COR-L47 (cell line): ENCODE measurements at regions not wholly inside any gene's neighbourhood (a gene's known extent, or its start where the extent isn't known, plus 50 kb on each side); places are given as distances from the start of the nearest gene placed in this dataset.

Source experiments
- DNase-seq: peaks from one replicate; lab custom pipeline; 2025; lab: John Stamatoyannopoulos, UW

DNA sequence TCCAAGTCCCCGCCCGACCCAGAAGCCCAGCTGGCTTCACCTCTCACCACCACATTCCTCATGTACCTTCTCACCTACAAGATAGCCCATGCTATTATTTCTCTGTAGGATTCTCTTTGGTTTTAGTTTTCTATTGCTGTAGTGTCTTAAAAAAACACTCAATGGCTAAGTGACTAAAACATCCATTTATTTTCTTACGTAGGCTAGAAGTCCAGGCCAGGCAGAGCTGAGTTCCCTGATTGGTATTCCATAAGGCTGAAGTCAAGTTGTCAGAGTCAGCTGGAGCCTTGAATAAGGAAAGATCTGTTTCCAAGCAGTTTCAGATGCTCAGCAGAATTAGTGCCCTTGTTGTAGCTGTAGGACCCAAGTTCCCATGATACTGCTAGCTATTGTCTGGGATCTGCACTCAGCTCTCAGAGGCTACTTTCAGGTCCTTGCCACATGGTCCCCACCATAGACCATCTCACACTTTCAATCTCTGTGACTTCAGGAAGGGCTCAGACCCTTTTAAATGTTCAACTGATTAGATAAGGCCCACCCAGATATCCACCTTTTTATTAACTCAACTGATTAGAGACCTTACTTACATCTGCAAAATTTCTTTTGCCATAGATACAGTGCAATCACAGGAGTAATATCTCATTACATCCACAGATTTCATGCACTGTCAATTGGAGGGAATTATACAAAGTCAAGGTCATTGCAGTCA, 371.0 kb downstream of the TGFB2 start:
- DNase-seq = no peak

DNA sequence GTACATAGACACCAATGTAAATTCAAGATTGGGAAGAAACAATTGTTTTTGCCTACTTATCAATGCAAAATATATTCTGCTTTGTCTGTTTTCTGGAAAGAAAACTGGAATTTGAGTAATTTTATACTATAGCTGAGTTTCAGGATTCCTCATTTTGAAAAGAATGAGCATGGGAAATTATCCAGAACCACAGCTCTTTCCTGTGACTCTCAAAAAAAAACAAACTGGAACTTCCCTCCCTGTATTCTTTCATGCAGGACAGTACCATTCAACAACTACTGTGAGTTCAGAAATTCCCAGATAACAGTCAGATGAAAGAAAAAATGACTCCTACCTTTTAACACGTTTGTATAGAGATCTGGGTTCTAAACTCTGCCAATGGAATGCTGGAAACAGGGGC, 372.4 kb downstream of the TGFB2 start:
- no peak for DNase-seq

DNA sequence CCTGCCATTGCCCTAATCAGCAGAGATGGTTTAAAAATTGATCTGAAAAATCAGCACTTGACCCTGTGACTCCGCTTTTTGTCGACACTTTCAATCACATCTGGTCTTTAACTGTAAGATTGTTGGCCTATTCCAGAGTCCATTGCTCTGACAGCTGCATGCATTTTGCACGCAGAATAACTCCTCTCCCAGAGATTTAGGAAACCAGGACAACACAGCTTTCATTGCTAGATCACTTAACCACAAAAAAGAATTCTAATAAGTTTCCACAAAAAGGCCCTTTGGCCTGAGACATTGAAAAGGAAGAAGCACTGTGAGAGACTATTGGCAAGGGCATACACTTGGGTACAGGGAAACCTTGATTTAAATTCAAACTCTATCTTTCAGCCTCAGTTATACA, 373.1 kb downstream of the TGFB2 start:
- DNase-seq = no peak

DNA sequence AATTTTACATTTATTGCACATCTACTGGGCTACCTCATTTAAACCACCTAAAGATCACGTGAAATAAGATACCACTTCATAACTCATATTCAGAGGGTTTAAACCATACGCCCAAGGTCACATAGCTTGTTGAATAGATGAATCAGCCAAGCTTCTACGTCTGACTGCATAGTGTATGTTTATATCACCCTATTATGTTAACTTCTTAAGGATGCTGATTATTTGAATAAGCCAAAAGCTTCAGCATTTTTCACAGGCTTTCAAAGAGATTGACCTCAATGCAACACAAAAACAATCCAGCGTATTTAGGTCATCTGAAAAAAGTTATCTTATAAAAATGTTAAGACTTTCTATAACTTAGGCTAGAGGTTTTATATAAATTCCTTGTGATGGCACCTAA, 373.8 kb downstream of the TGFB2 start:
- DNase-seq = no peak

DNA sequence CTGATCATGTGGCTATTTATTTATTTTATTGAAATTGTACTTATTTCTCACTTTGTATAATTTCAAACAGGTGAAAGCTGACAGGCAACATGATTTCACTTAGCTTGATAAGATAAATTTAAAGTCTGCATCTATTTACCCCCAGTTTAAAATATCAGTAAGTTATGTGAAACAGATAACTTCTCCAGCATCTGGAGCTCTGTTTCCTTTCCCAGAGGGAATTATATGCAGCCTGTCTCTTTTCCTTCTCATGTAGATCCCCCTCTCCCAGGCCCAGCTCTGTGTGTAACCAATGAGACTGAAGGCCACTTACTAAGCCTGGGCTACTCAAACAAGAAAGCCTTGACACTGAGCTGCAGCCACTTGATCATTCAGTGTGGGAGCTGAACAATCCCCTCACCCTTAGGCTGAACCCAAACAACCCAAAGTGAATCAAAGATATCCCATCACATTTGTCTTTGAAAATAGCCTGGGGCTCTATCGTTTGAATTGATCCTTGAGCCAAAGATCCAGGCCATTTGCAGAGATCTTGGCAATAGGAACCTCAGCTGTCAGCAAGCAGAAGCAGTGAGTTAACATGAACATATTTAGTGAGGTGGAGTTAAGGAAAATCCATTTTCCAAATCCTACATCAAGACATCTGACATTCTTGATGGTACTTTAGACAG, 383.9 kb downstream of the TGFB2 start:
- DNase-seq = no peak

DNA sequence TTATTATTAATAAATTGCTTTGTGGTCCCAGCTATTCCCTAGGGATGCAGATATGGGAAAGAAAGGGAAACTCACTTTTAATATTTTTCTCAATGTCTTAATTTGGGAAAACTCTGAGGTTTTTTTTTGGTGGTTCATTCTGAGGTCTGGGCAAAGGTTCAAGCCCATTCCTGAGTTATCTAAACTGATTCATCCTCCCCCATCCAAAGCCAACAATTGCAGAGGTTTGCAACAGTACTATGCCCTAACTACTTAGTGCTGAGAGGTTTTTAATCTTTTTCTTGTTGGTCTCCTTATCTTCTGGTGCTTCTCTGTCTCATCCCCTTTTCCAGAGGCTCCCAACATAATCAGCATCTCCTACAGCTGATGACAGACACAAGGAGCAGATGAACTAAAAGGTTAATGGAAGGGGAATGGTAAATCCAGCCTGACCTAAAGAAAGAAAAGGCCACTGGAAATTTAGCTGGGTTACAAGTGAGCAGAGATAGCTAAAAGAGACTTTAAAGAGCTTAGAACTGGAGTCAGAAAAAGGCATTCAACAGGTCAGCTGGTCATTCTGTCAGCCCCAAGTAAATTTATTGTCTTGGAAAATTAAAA, 390.4 kb downstream of the TGFB2 start:
- DNase-seq = no peak

DNA sequence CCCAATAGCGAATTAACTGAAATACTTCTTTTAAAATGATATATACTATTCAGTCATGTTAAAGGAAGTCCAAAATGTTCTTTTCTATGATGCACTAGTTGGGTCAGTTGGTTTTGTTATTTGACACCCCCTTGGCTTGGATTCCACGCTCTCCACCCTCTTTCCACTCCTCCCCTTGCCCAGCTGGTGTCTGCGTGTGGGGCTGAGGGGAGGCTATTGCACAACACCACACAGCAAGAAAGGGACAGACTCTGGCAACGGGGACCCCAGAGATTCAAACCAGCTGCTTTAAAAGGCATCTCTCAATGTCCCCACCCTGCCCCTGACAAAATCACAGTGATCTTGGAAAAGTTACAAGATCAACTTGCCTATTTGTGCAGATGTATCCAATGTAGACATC, 394.3 kb downstream of the TGFB2 start:
- no peak for DNase-seq

DNA sequence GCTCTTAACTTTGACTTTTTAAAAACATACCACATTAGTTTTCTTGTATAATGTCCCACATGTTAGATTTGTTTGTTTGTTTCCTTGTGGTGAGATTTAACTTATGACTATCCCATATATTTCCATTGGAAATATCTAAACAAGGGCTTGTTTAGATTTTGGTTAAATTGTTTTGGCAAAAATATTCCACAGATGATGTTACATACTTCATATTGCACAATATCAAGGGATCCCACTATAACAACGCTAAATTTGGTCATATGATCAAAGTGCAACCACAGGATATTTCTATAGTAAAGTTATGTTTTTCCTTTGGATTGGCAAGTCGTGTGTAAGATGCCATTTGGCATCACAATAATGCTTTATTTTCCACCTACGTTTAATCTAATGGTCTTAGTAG, 396.7 kb downstream of the TGFB2 start:
- no peak for DNase-seq

DNA sequence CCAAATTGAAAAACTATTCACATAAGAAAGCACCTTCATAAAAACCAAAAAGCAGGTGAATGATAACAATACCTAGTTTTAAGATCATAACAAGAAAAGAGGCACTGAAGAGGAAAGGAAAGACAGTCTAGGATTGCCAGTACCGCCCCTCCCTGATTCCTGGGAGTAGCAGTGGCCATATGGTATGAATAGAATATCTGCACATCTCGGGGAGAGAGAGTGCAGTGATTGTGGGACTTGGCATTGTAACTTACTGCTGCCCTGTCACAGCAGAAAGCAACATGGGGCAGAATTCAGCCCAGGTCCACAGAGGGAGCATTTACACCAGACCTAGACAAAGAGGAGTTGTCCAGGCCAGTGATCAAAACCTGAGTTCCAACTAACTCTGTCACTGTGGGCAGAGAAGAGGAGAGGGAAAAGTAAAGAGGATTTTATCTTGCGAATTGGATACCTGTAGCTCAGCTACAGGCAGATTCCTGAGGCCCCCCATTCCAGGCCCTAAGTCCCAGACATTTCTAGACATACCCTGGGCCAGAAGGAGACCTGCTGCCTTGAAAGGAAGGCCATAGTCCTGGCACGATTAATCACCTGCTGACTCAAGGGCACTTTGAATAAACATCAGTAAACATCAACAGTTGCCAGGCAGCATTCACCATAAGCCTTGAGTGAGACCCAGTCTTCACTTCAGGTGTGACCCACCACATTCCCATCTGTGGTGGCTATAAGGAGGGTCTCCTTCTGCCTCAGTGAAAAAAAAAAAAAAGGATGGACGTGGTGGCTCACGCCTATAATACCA, 397.5 kb downstream of the TGFB2 start:
- no peak for DNase-seq

DNA sequence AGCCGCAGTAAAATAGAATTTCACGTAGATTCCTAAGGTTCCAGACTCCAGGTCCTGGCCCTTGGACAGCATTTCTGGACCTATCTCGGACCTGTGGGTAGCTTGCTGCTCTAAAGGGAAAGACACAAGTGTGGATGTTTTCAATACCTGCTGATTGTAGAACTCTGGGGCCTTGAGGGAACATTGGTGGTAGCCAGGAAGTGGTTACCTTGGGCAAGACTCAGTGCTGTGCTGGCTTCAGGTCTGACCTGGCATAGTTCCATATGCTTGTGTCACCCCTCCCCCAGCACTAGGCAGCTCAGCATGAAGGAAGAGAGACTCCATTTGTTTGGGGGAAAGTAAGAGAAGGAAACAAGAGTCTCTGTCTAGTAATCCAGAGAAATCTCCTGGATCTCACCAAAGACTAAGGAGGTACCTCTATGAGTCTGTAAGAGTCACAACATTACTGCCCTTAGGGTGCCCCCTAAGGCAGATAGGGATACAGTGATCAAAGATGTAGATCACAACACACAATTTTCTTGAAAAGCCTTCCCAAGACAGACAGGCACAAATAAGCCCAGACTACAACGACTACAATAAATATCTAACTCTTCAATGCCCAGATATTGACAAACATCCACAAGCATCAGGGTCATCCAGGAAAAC, 398.8 kb downstream of the TGFB2 start:
- DNase-seq = no peak

DNA sequence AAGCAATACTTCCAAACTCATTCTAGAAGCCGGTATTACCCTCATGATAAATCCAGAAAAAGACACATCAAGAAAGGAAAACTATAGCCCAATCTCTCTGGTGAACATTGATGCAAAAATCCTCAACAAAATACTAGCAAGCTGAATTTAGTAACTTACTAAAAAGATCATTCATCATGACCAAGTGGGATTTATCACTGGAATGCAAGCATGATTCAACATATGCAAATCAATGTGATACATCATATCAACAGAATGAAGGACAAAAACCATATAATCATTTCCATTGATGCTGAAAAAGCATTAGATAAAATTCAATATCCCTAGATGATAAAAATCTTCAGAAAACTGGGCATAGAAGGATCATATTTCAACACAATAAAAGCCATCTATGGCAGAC, 402.9 kb downstream of the TGFB2 start:
- DNase-seq = no peak

DNA sequence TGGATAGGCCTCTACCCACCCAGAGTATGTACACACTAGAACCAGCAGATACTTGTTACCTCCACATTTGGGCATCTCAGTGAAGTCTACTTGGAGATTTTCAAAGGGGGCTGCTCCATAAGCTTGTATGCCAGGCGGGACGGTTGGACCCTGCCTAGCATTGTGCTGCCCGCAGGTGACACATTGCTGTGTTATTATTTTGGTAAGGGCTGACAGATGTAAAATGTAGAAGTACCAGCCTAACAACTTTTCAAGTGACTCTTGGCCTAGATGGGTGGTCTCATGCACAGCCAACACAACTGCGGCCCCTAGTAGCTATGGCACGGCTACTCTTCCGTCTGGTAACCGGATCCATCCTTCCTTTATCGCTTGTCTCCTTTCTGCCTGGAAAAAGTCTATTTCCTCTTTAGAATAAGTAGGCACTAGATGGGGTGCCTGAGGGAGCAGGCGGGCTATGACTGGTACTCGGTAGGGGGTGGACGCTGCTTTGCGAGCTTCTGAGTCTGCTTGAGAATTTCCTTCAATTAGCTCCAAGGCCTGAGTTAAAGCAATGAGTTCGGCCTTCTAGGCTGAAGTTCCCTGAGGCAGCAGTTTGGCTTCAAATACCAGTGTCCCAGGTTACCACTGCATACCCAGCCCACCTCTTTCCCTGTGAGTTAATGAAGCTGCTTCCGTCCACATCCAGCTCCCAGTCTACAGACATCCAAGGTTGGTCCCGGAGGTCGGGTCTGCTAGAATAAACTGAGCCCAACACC, 405.3 kb downstream of the TGFB2 start:
- no peak for DNase-seq

DNA sequence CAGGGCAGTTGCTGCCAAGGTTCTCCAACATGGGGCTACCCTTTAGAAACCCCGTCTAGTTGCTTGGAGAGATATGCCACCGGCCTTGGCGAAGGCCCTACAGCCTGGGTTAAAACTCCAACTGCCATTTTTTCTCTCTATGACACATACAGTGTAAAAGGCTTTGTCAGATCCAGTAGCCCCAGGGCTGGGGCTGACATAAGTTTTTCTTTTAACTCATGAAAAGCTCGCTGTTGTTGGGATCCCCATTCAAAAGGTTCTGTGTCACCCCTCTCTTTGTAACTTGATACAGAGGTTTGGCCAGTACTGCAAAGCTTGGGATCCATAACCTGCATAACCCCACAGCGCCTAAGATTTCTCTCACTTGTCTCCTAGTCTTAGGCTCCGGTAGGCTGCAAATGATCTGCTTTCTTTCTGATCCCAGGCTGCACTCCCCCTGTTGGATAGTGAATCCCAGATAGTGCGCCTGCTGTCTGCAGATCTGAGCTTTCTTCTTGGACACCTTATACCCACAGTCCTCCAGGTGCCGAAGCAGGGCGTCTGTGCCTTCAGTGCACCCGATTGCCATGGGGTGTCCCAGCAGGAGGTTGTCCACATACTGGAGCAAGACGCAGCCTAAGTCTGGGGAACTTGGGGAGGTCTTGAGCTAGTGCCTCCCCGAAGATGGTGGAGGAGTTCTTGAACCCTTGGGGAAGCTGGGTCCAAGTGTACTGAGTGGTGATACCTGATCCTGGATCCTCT, 406.2 kb downstream of the TGFB2 start:
- DNase-seq = no peak

DNA sequence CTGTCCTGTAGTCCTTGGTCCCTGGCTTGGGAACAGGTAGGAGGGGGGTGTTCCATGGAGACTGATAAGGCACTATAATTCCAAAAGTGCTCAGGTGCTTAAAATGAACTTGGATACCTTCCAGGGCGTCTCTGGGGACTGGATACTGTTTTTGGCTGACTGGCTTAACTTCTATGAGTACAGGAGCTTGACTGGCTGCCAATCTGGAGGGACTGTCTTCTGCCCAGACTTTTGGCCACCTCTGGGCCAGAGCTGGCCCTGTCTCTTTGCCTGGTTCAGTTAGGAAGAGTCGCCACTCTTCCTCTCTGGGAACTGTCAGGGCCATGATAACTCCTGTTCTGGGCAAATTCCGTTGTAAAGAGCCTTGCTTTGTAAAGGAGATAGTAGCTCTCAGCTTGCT, 407.0 kb downstream of the TGFB2 start:
- DNase-seq = no peak

DNA sequence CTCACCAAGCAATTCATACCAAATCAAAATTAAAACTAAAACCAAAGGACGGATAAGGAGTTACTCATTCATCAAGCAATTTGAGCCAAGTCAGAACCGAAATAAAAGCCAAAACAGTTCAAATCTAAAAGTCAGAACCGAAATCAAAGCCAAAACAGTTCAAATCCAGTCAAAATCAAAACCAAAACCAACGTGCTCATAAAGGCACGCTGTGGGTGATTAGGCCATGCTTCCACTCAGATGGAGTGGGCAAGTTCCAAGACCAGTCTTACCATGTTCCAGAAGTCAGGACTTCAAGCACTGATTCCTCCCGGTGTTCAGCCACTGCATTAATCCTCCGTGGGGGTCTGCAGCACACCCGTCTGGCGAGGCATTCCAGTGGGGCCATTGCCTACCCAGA, 409.3 kb downstream of the TGFB2 start:
- DNase-seq = no peak

DNA sequence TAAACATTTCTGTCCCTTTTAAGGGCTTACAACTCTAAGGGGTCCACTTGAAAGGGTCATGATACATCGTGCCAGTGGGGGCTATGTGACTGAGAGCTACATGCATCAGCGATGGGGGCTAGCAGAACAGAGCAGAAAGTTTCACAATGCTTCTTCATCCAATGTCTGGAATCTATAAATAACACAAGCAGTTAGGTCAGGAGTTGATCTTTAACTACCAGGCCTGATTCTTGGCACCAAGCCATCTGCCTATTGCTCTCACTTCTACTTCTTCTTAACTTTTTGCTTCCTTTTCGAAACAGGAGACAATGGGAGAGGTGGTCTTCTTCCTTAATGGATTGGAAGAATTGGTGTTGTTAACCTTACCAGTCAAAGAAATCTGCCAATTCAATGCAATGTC, 410.0 kb downstream of the TGFB2 start:
- DNase-seq = no peak

DNA sequence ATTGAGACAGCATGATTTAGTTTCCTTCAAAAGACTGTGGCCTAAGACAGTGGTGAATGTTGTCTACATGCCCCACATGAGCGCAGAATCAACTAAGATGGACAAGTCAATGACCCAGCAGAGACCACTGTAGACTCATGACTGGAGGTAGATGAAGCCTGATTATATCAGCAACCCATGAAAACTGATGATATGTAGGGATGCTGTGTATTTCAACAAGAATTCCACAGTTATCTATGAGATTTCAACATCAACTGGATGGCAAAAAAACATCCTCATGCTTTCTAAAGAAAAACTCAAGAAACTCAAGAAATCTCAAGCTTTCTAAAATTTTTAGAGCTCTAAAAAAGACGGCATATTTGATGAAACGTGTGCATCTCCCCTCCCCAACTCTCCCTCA, 413.9 kb upstream of the LYPLAL1 start:
- no peak for DNase-seq

DNA sequence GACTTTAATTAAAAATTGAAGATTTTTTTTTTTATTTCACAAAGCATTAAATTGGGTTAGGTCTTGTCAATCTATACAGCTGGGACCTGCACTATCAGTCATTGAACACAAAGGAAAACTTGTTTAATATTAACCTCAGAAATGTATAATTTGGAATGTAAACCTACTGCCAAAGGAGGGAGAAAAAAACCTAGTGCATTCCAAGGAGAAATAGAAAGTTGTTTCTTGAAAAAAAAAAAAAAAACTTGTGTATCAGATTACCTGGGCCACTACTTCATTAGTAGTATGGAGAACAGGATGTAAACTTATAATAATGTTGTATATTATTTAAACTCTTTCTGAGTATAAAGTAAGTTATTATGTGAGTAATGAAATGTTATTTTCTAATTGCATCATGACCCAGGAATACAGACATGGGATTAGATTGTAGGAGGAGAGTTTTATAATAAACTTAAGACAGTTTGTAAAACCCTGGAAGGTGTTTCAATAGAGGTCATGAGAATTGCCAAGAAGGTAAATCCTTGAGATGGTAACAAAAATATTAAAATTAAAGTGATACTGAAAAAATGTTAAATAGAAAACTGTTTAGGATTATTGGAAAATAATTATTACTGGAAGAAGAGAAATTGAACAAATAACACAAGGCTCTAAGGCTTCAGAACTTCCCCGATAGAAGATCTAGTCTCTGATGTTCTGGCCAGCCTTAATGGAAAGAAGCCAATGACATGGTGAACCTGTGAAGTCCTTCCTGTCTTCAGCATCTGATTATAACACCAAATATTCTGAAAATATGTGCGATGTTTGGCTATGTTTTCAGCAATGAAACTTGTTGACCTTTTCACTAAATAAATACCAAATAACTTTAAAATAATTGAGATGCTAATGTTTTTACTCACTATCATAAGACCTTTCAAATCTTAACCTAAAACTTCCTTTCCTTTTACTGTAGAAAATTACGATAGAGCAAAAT, 412.8 kb upstream of the LYPLAL1 start:
- no peak for DNase-seq

DNA sequence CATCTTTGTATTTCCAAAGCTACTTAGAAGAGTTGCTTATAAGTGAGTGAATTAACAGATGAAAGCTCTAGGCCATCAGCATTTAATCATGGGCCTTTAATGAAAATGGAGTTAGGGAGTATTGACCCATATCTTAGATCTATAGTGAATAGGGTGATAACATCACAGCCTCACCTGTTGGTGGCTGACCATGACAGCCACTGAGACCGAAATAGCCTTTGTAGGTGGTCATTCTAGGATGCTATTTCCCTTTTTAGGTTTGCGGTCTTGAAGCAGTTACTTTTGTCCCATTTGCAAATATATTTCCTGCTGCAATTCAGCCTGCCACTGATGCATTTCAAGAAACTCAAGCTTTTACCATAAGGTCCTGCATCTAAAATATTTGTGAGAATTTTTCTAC, 410.1 kb upstream of the LYPLAL1 start:
- no peak for DNase-seq

DNA sequence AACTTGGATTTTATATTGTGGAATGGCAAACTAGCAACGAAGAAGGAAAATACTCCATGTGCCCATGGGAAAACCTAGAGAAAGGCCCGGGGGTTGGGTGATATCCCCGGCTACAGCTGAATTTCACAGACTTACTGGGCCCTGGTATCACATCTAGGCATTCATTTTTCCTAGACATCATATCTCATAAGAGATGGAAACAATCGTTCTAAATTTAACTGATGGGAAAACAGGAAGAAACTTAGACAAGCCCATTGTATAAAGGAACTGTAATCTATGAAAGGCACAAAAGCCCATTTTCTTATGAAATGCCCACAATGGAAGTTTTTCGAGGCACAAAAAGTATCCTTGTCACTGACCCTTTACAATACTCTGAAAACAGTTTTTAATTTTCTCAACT, 407.9 kb upstream of the LYPLAL1 start:
- DNase-seq = no peak
